ENCODE measurements at regions not wholly inside any gene's neighbourhood (a gene's known extent, or its start where the extent isn't known, plus 50 kb on each side); places are given as distances from the start of the nearest gene placed in this dataset.

GRCh38 chr4:138805736-138806135 lies 209.8 kb upstream of the NOCT start:
- Mint-ChIP-seq H3K27me3 (ENCODE audit: unreplicated experiment) (peaks cover 70% of the 10 kb centered on the region), H3K27ac (ENCODE audit: unreplicated experiment) (no peak overlapping the region), H3K9me3 (ENCODE audit: low read depth, unreplicated experiment) (no peaks in the 10 kb centered on the region), H3K4me1 (ENCODE audit: low read depth, unreplicated experiment) (no peaks in the 10 kb centered on the region), H3K4me3 (ENCODE audit: low read depth, unreplicated experiment) (no peak overlapping the region), H3K36me3 (ENCODE audit: insufficient read depth, unreplicated experiment) (no peaks in the 10 kb centered on the region)
- no peak for DNase-seq
- CTCF ChIA-PET, result no interaction called here
- TF ChIP-seq CTCF (IDR thresholded peaks at IDR 0.05; ENCODE audit: unreplicated experiment), result no peak
- no TSS peak for BruUV-seq (replicated peaks)
- intact Hi-C loops (cut with micrococcal nuclease; ENCODE audit: unreplicated experiment), result no loop called here

- Mint-ChIP-seq H3K27ac (ENCODE audit: unreplicated experiment) (no peak overlapping the region), H3K27me3 (ENCODE audit: unreplicated experiment) (peaks cover 79% of the 10 kb centered on the region), H3K4me1 (ENCODE audit: low read depth, unreplicated experiment) (no peaks in the 10 kb centered on the region), H3K4me3 (ENCODE audit: low read depth, unreplicated experiment) (no peak overlapping the region), H3K9me3 (ENCODE audit: low read depth, unreplicated experiment) (no peaks in the 10 kb centered on the region), H3K36me3 (ENCODE audit: insufficient read depth, unreplicated experiment) (no peaks in the 10 kb centered on the region)
- BruUV-seq (replicated peaks), result no TSS peak
- no peak for TF ChIP-seq CTCF (IDR thresholded peaks at IDR 0.05; ENCODE audit: unreplicated experiment)
- CTCF ChIA-PET, result no interaction called here
- intact Hi-C loops (cut with micrococcal nuclease; ENCODE audit: unreplicated experiment), result no loop called here
- no peak for DNase-seq
These were observed 210.9 kb upstream of the NOCT start for GRCh38 chr4:138804711-138805110.

GRCh38 chr4:138803051-138803450 lies 212.5 kb upstream of the NOCT start:
- no peaks in the 10 kb centered on the region for H3K36me3 Mint-ChIP-seq (ENCODE audit: insufficient read depth, unreplicated experiment)
- CTCF ChIA-PET, result no interaction called here
- DNase-seq, result no peak
- no peaks in the 10 kb centered on the region for H3K9me3 Mint-ChIP-seq (ENCODE audit: low read depth, unreplicated experiment)
- no TSS peak for BruUV-seq (replicated peaks)
- TF ChIP-seq CTCF (IDR thresholded peaks at IDR 0.05; ENCODE audit: unreplicated experiment), result no peak
- intact Hi-C loops (cut with micrococcal nuclease; ENCODE audit: unreplicated experiment), result no loop called here
- no peak overlapping the region for H3K4me3 Mint-ChIP-seq (ENCODE audit: low read depth, unreplicated experiment)
- H3K27me3 Mint-ChIP-seq (ENCODE audit: unreplicated experiment), result peaks cover 79% of the 10 kb centered on the region
- H3K27ac Mint-ChIP-seq (ENCODE audit: unreplicated experiment), result no peak overlapping the region
- H3K4me1 Mint-ChIP-seq (ENCODE audit: low read depth, unreplicated experiment), result no peaks in the 10 kb centered on the region

GRCh38 chr4:138802499-138802898 lies 213.1 kb upstream of the NOCT start:
- H3K27me3 Mint-ChIP-seq (ENCODE audit: unreplicated experiment), result peaks cover 79% of the 10 kb centered on the region
- BruUV-seq (replicated peaks), result no TSS peak
- H3K36me3 Mint-ChIP-seq (ENCODE audit: insufficient read depth, unreplicated experiment), result no peaks in the 10 kb centered on the region
- CTCF ChIA-PET, result no interaction called here
- DNase-seq, result no peak
- H3K4me1 Mint-ChIP-seq (ENCODE audit: low read depth, unreplicated experiment), result no peaks in the 10 kb centered on the region
- H3K27ac Mint-ChIP-seq (ENCODE audit: unreplicated experiment), result no peak overlapping the region
- intact Hi-C loops (cut with micrococcal nuclease; ENCODE audit: unreplicated experiment), result no loop called here
- no peaks in the 10 kb centered on the region for H3K9me3 Mint-ChIP-seq (ENCODE audit: low read depth, unreplicated experiment)
- TF ChIP-seq CTCF (IDR thresholded peaks at IDR 0.05; ENCODE audit: unreplicated experiment), result no peak
- H3K4me3 Mint-ChIP-seq (ENCODE audit: low read depth, unreplicated experiment), result no peak overlapping the region

- CTCF ChIA-PET, result no interaction called here
- Mint-ChIP-seq H3K36me3 (ENCODE audit: insufficient read depth, unreplicated experiment) (peaks cover 5% of the 10 kb centered on the region), H3K4me1 (ENCODE audit: low read depth, unreplicated experiment) (no peaks in the 10 kb centered on the region), H3K27me3 (ENCODE audit: unreplicated experiment) (peaks cover 71% of the 10 kb centered on the region), H3K4me3 (ENCODE audit: low read depth, unreplicated experiment) (no peak overlapping the region), H3K9me3 (ENCODE audit: low read depth, unreplicated experiment) (peaks cover 2% of the 10 kb centered on the region), H3K27ac (ENCODE audit: unreplicated experiment) (no peak overlapping the region)
- intact Hi-C loops (cut with micrococcal nuclease; ENCODE audit: unreplicated experiment), result no loop called here
- no peak for DNase-seq
- no TSS peak for BruUV-seq (replicated peaks)
- no peak for TF ChIP-seq CTCF (IDR thresholded peaks at IDR 0.05; ENCODE audit: unreplicated experiment)
These were observed 215.2 kb upstream of the NOCT start for GRCh38 chr4:138800421-138800820.

Data from Calu3 (cell line).